ENCODE measurements at regions not wholly inside any gene's neighbourhood (a gene's known extent, or its start where the extent isn't known, plus 50 kb on each side); places are given as distances from the start of the nearest gene placed in this dataset.

DNA sequence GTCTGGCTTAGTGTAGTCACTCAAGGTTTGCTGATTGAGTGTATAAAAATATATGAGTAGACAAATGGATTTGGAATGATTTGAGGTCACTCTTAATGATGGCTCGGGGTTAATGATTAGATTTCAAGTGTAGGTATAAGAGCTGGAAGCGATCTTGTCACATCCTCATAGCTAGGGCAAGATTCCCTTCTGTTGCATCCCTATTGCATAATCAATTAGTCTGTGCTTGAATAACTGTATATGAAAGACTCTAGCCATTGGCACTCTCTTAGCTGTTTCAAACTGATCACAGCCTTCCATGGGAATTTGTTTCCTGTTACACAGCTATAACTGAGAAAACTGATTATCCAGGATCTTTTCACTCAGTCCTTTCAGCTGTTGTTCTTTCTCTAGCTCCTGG is 811.6 kb downstream of the TLE4 start:
- no peak overlapping the region for H3K27ac Mint-ChIP-seq
- no peak overlapping the region for H3K4me3 Mint-ChIP-seq
- ATAC-seq (no peak), DNase-seq (no peak)
- H3K36me3 Mint-ChIP-seq (ENCODE audit: low read depth), result no peaks in the 10 kb centered on the region
- peaks cover 4% of the 10 kb centered on the region for H3K9me3 Mint-ChIP-seq (ENCODE audit: insufficient read depth)
- no peaks in the 10 kb centered on the region for H3K27me3 Mint-ChIP-seq (ENCODE audit: low read depth)
- CTCF ChIA-PET, result no interaction called here
- POLR2A ChIA-PET, result no interaction called here
- no peaks in the 10 kb centered on the region for H3K4me1 Mint-ChIP-seq (ENCODE audit: low read depth)

DNA sequence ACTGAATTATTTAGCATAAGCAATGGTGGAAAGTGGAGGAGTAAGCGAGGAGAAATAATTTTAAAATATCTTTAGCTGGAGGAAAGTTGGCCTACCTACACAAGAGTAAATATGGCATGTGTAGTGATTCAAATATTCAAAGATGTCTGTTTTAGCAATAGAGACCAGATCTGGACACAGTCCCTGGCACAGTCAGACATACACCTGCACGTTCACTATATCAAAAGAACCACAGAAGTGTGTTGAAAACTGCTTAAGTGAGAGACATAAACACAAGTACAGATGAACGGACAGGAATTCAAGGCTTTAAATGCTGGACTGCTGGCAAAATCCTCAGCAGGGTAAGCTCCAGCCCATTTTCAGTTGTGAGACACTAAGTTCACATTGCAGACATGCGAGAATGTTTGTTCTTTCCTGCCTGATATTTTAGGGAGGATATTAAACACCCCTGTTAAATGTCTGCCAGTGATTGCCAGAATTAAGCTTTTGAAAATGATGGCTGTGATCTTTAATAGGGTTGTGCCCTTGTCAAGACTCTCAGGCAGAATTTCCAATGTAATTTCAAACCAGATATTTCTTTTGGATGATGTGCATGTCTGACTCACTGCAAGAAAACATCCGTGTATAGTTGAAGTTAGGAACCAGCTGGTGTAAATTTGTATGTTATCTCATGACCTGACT is 810.6 kb downstream of the TLE4 start:
- ChIA-PET CTCF (no interaction called here), POLR2A (no interaction called here)
- Mint-ChIP-seq H3K27me3 (ENCODE audit: low read depth) (no peaks in the 10 kb centered on the region), H3K27ac (no peak overlapping the region), H3K4me1 (ENCODE audit: low read depth) (no peaks in the 10 kb centered on the region), H3K4me3 (no peak overlapping the region), H3K36me3 (ENCODE audit: low read depth) (no peaks in the 10 kb centered on the region), H3K9me3 (ENCODE audit: insufficient read depth) (peaks cover 4% of the 10 kb centered on the region)
- ATAC-seq, result no peak
- no peak for DNase-seq

DNA sequence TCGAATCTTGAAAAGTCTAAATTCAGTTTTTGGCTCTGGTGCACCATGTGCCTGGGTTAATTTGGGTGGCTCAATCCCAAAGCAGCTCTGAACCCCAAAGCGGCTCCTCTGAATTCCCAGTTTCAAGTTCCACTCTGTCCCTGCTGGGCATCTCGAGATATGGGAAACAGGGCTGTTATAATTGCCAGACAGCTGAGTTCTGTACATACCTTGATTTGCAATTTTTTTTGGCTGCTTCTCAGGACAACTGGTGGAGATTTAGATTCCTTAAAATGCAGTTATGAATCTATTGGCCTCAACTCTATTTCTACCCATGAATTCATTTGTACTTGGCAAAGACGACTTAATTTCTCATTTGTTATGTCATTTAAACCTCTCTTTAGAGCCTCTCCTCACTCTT is 808.5 kb downstream of the TLE4 start:
- Mint-ChIP-seq H3K4me1 (ENCODE audit: low read depth) (no peaks in the 10 kb centered on the region), H3K27ac (no peak overlapping the region), H3K9me3 (ENCODE audit: insufficient read depth) (peaks cover 4% of the 10 kb centered on the region), H3K36me3 (ENCODE audit: low read depth) (no peaks in the 10 kb centered on the region), H3K27me3 (ENCODE audit: low read depth) (no peaks in the 10 kb centered on the region), H3K4me3 (no peak overlapping the region)
- ATAC-seq, result no peak
- DNase-seq, result no peak
- ChIA-PET CTCF (no interaction called here), POLR2A (no interaction called here)

GRCh38 chr9:80378669-80379293 is 807.0 kb downstream of the TLE4 start:
- Mint-ChIP-seq H3K4me3 (no peak overlapping the region), H3K36me3 (ENCODE audit: low read depth) (no peaks in the 10 kb centered on the region), H3K9me3 (ENCODE audit: insufficient read depth) (peaks cover 4% of the 10 kb centered on the region), H3K4me1 (ENCODE audit: low read depth) (no peaks in the 10 kb centered on the region), H3K27me3 (ENCODE audit: low read depth) (no peaks in the 10 kb centered on the region), H3K27ac (no peak overlapping the region)
- ChIA-PET POLR2A (no interaction called here), CTCF (no interaction called here)
- DNase-seq (no peak), ATAC-seq (no peak)

- no peak overlapping the region for H3K27ac Mint-ChIP-seq
- H3K27me3 Mint-ChIP-seq (ENCODE audit: low read depth), result no peaks in the 10 kb centered on the region
- ChIA-PET CTCF (no interaction called here), POLR2A (no interaction called here)
- H3K36me3 Mint-ChIP-seq (ENCODE audit: low read depth), result no peaks in the 10 kb centered on the region
- H3K9me3 Mint-ChIP-seq (ENCODE audit: insufficient read depth), result peaks cover 10% of the 10 kb centered on the region
- H3K4me3 Mint-ChIP-seq, result no peak overlapping the region
- ATAC-seq (no peak), DNase-seq (no peak)
- H3K4me1 Mint-ChIP-seq (ENCODE audit: low read depth), result no peaks in the 10 kb centered on the region
These were observed 804.4 kb downstream of the TLE4 start for GRCh38 chr9:80376180-80376579.

DNA sequence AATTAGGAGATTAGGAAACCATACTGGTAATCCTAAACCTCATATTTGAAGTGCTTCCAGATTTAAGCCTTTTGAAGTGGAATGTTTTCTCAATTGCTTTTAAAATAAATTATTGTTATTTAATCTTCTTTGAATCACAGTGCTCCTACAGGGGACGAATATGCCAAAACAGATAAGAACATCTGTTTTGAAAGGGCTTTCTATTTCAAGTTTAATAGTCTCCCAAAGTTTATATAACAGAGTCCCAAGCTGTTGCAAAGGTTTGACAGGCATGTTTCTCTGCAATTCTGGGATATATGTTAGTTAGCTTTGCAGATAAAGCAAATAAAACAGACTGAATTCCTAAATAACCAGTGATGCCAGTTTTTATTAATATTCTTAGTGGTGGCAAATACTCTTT is 803.7 kb downstream of the TLE4 start:
- no peak overlapping the region for H3K27ac Mint-ChIP-seq
- no peaks in the 10 kb centered on the region for H3K36me3 Mint-ChIP-seq (ENCODE audit: low read depth)
- H3K4me1 Mint-ChIP-seq (ENCODE audit: low read depth), result no peaks in the 10 kb centered on the region
- H3K27me3 Mint-ChIP-seq (ENCODE audit: low read depth), result no peaks in the 10 kb centered on the region
- peaks cover 10% of the 10 kb centered on the region for H3K9me3 Mint-ChIP-seq (ENCODE audit: insufficient read depth)
- ATAC-seq, result no peak
- DNase-seq, result no peak
- ChIA-PET CTCF (no interaction called here), POLR2A (no interaction called here)
- no peak overlapping the region for H3K4me3 Mint-ChIP-seq

DNA sequence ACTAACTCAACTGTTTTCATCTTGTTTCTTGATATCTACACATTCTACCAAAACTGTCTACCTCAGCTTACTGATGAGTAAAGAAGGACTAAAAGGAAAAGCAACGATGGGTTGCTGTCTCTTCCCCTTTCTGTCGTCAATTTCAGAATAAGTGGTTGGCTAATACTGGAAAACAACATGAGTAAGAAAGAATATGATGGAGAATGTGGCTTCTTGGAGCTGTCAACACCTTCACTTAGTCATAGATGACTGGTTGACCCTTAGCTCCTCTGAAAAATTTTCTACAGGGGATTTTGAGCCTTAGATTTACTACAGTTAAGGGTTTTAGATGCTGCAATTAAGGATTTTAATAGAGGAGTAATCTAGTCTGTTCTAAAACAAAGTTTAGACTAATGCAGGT is 797.9 kb downstream of the TLE4 start:
- Mint-ChIP-seq H3K27ac (no peak overlapping the region), H3K27me3 (ENCODE audit: low read depth) (no peaks in the 10 kb centered on the region), H3K9me3 (ENCODE audit: insufficient read depth) (peaks cover 6% of the 10 kb centered on the region), H3K4me1 (ENCODE audit: low read depth) (no peaks in the 10 kb centered on the region), H3K4me3 (no peak overlapping the region), H3K36me3 (ENCODE audit: low read depth) (no peaks in the 10 kb centered on the region)
- ATAC-seq, result no peak
- DNase-seq, result no peak
- POLR2A ChIA-PET, result no interaction called here
- CTCF ChIA-PET, result no interaction called here

DNA sequence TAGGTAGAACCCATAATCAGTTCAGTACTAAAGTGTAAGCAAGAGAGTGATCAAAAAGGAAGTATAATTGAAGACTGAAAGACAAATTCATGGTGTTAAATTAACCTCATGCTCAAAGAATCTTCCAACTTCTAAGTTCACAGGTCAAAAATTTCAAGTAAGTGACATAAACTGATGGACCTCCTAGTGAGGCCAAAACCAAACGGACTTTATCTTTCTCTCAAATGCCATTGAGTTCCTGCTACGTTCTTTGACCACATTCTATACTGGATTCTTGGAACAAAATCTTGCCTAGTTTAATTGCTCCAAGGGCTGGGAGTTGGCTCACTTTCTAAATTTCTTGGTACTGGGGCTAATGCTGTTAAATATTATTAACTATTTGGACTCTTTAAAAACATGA is 794.9 kb downstream of the TLE4 start:
- POLR2A ChIA-PET, result no interaction called here
- CTCF ChIA-PET, result no interaction called here
- no peaks in the 10 kb centered on the region for H3K9me3 Mint-ChIP-seq (ENCODE audit: insufficient read depth)
- H3K4me3 Mint-ChIP-seq, result no peak overlapping the region
- no peaks in the 10 kb centered on the region for H3K4me1 Mint-ChIP-seq (ENCODE audit: low read depth)
- H3K27ac Mint-ChIP-seq, result no peak overlapping the region
- no peaks in the 10 kb centered on the region for H3K36me3 Mint-ChIP-seq (ENCODE audit: low read depth)
- no peaks in the 10 kb centered on the region for H3K27me3 Mint-ChIP-seq (ENCODE audit: low read depth)
- ATAC-seq, result no peak
- no peak for DNase-seq

GRCh38 chr9:80359941-80360881 is 788.4 kb downstream of the TLE4 start:
- no peak for ATAC-seq

DNA sequence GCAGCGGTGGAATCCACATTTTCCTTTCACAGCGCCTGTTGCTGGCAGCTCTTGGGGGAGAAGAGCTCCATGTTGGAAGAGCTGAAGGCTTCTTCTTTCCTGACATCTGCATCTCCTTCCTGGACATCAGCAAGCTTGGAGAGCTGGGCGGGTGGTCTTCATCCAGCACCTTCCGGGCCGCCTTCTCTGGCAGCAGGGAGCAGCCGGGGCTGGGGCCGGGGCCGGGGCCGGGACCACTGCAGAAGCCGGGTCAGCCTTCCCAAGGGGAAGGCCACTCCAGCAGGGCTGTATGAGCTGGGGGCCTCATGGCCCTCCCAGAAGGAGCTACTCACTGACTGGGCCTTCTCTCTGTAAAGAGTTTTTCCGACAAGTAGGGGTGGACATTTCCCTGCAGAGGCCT is 787.5 kb downstream of the TLE4 start:
- DNase-seq (no peak), ATAC-seq (no peak)
- ChIA-PET POLR2A (no interaction called here), CTCF (no interaction called here)
- Mint-ChIP-seq H3K36me3 (ENCODE audit: low read depth) (no peaks in the 10 kb centered on the region), H3K9me3 (ENCODE audit: insufficient read depth) (peaks cover 7% of the 10 kb centered on the region), H3K4me1 (ENCODE audit: low read depth) (no peaks in the 10 kb centered on the region), H3K4me3 (no peak overlapping the region), H3K27me3 (ENCODE audit: low read depth) (no peaks in the 10 kb centered on the region), H3K27ac (no peak overlapping the region)

More at GRCh38 chr9:80359941-80360881, 788.4 kb downstream of the TLE4 start:
- Mint-ChIP-seq H3K27ac (no peak overlapping the region), H3K27me3 (ENCODE audit: low read depth) (no peaks in the 10 kb centered on the region), H3K4me1 (ENCODE audit: low read depth) (no peaks in the 10 kb centered on the region), H3K4me3 (no peak overlapping the region), H3K36me3 (ENCODE audit: low read depth) (no peaks in the 10 kb centered on the region), H3K9me3 (ENCODE audit: insufficient read depth) (peaks cover 7% of the 10 kb centered on the region)
- DNase-seq, result no peak
- POLR2A ChIA-PET, result no interaction called here
- CTCF ChIA-PET, result no interaction called here

GRCh38 chr9:80352967-80353366 is 781.2 kb downstream of the TLE4 start:
- ChIA-PET POLR2A (no interaction called here), CTCF (no interaction called here)
- no peak for DNase-seq
- Mint-ChIP-seq H3K36me3 (ENCODE audit: low read depth) (no peaks in the 10 kb centered on the region), H3K9me3 (ENCODE audit: insufficient read depth) (no peaks in the 10 kb centered on the region), H3K4me3 (no peak overlapping the region), H3K27me3 (ENCODE audit: low read depth) (no peaks in the 10 kb centered on the region), H3K4me1 (ENCODE audit: low read depth) (no peaks in the 10 kb centered on the region), H3K27ac (no peak overlapping the region)
- ATAC-seq, result no peak

DNA sequence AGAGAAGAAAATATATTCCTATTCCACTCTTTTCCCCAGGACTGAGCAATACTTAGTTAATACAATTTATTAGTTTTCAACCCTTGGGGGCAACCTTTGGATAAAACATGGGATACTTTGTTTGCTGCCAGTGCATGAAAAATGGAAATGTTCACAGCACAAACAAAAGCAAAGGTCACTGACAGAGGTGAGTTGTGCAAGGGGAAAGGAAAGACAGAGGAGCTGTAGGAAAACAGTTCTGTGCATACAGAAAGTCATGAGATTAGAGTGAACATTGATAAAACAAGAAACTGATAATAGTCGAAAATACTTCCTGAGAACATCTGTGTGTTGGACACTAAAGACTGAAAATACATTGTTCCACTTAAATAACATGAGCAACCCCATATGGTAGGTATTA is 779.8 kb downstream of the TLE4 start:
- Mint-ChIP-seq H3K27ac (no peak overlapping the region), H3K27me3 (ENCODE audit: low read depth) (no peaks in the 10 kb centered on the region), H3K4me3 (no peak overlapping the region), H3K9me3 (ENCODE audit: insufficient read depth) (no peaks in the 10 kb centered on the region), H3K36me3 (ENCODE audit: low read depth) (no peaks in the 10 kb centered on the region), H3K4me1 (ENCODE audit: low read depth) (no peaks in the 10 kb centered on the region)
- DNase-seq, result no peak
- POLR2A ChIA-PET, result no interaction called here
- CTCF ChIA-PET, result no interaction called here
- no peak for ATAC-seq
